ENCODE measurements at regions not wholly inside any gene's neighbourhood (a gene's known extent, or its start where the extent isn't known, plus 50 kb on each side); places are given as distances from the start of the nearest gene placed in this dataset.

- ATAC-seq (no peak), DNase-seq (no peak)
- H3K4me3 ChIP-seq = no peak overlapping the region
- no peaks in the 10 kb centered on the region for H3K4me1 ChIP-seq
- intact Hi-C loops (cut with DNase I) = no loop called here
- H3K36me3 ChIP-seq = no peaks in the 10 kb centered on the region
- 81 to 87% methylated on average over 2 of the region's 2 CpGs for WGBS, 2 donors
- H3K27me3 ChIP-seq = no peaks in the 10 kb centered on the region
- TF ChIP-seq CTCF (IDR thresholded peaks at IDR 0.05) = no peak
- peaks cover 0 to 13% (median 0%) of the 10 kb centered on the region in 11 donors for H3K9me3 ChIP-seq
- no peak overlapping the region for H3K27ac ChIP-seq
Observed at GRCh38 chr3:166191411-166191810, 354.2 kb upstream of the BCHE start.

DNA sequence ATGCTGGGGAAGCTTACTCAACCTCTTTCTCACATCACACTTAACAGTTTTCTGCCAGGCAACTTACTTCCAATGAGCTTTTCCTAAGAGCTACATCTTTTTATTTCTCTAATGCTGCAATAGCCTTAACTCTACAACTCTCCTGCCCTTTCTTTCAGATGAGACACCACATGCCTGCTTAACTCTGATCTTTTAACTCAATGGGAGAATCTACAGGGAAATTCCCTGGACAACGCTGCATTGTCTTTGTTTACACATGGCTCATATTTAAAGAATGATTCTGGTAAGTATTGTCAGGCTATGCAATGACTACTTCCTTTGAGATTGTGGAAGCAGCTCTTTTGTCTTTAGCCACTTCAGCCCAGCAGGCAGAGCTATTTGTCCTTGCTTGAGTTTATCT is 353.1 kb upstream of the BCHE start:
- H3K9me3 ChIP-seq = peaks cover 0 to 6% (median 0%) of the 10 kb centered on the region in 11 donors
- no peak overlapping the region for H3K4me3 ChIP-seq
- DNase-seq = no peak
- no peak for ATAC-seq
- H3K4me1 ChIP-seq = no peaks in the 10 kb centered on the region
- no peaks in the 10 kb centered on the region for H3K27me3 ChIP-seq
- no peaks in the 10 kb centered on the region for H3K36me3 ChIP-seq
- WGBS, 2 donors = 46 to 50% methylated on average over 1 of the region's 1 CpG
- TF ChIP-seq CTCF (IDR thresholded peaks at IDR 0.05) = no peak
- no peak overlapping the region for H3K27ac ChIP-seq
- intact Hi-C loops (cut with DNase I) = no loop called here

GRCh38 chr3:166187237-166187636 is 350.0 kb upstream of the BCHE start:
- no peak overlapping the region for H3K27ac ChIP-seq
- H3K27me3 ChIP-seq = no peaks in the 10 kb centered on the region
- intact Hi-C loops (cut with DNase I) = no loop called here
- H3K9me3 ChIP-seq = peaks cover 0 to 2% (median 0%) of the 10 kb centered on the region in 11 donors
- no peak overlapping the region for H3K4me3 ChIP-seq
- no peaks in the 10 kb centered on the region for H3K4me1 ChIP-seq
- DNase-seq (no peak), ATAC-seq (no peak)
- no peaks in the 10 kb centered on the region for H3K36me3 ChIP-seq
- TF ChIP-seq CTCF (IDR thresholded peaks at IDR 0.05) = no peak
- WGBS, 2 donors = 26 to 31% methylated on average over 1 of the region's 1 CpG

DNA sequence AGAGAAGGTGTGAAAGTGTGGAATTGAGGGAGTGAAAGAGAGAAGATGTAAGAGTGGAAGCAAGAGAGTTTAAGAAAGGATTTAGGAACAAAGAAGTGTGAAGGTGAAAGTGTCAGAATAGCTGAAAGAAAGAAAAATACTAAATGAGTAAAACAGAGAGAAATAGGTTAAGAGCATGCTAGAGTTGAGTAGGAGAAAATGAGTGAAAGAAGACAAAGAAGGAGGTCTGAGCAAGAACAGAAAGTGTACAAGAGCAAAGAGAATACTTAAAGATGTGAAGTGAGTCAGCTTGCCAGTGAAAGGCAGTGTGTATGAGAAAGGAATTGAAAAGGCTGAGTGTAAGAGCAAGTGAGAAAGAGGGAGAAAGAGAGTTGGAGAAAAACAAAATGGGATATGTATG is 348.8 kb upstream of the BCHE start:
- Histone ChIP-seq H3K36me3 (no peaks in the 10 kb centered on the region), H3K27ac (no peak overlapping the region), H3K9me3 (peaks cover 0 to 2% (median 0%) of the 10 kb centered on the region in 11 donors), H3K4me3 (no peak overlapping the region), H3K27me3 (no peaks in the 10 kb centered on the region), H3K4me1 (no peaks in the 10 kb centered on the region)
- no peak for ATAC-seq
- no peak for TF ChIP-seq CTCF (IDR thresholded peaks at IDR 0.05)
- intact Hi-C loops (cut with DNase I) = no loop called here
- no peak for DNase-seq

DNA sequence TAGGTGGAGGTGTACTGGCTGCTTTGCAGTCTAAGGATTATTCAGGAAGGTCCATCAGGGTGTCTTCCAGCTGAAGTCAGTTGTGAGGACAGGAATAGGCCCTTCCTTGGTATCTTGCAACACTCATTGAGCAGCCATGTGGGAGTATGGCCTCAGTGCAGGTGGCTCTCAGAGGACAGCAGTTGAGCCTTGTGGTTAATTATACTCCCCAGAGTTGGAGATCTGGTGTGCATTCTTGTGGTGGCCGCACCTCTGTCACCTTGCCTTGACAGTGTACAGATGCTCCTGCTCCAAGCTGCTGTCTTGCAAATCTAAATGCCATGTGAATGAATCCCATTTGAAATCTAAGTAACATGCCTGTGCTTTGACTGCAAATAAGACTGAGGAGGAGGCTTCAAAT is 339.9 kb upstream of the BCHE start:
- Histone ChIP-seq H3K9me3 (no peaks in the 10 kb centered on the region), H3K27ac (no peak overlapping the region), H3K4me3 (no peak overlapping the region), H3K36me3 (no peaks in the 10 kb centered on the region), H3K4me1 (no peaks in the 10 kb centered on the region), H3K27me3 (no peaks in the 10 kb centered on the region)
- DNase-seq (no peak), ATAC-seq (no peak)
- TF ChIP-seq CTCF (IDR thresholded peaks at IDR 0.05) = no peak
- intact Hi-C loops (cut with DNase I) = no loop called here
- WGBS, 2 donors = 45% methylated on average over 1 of the region's 1 CpG
